ENCODE measurements at regions not wholly inside any gene's neighbourhood (a gene's known extent, or its start where the extent isn't known, plus 50 kb on each side); places are given as distances from the start of the nearest gene placed in this dataset.
"Not testable (repeated sequence)": the region's sequence is repeated elsewhere in the genome, so short reads cannot be mapped to it uniquely, and the experiment has no call there.

DNA sequence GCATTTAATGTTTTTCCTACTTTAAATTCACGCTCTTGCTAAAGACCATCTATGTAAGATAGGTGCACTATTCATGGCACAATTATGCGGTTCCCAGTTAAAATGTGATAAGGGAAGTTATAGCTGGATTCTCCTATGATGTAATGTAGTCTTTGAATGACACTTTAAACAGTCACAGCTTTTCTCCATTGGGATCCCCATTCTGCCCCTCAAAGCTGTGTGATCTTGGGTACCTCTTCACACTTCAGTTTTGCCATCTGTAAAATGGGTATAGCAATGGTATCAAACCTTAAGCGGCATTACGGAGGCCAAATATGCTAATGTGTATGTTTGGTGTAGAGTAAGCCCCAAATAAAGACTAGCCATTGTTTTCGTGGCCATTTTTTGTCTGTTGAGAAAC, 64.7 kb upstream of the ZNF217 start:
- DNase-seq = no peak

DNA sequence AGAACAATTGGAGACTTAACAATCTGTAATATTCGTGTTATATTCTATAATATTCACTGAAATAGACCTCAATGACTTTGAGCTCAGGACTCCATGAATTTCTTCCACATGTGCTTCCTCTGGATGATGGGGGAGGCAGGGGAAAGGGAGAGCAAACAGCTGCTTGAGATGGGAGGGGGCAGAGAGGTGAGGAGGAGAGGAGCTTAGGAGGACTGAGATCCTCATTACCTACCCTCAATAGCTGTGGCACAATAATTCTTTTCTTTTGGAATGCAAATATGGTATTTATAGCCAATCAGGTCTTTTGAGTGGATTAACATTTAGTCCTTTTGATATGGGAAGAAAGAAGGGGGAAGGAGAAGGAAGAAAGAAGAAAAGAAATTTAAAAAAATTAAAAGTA, 64.1 kb upstream of the ZNF217 start:
- no peak for DNase-seq

GRCh38 chr20:53657279-53657678, 63.6 kb upstream of the ZNF217 start:
- no peak for DNase-seq

DNA sequence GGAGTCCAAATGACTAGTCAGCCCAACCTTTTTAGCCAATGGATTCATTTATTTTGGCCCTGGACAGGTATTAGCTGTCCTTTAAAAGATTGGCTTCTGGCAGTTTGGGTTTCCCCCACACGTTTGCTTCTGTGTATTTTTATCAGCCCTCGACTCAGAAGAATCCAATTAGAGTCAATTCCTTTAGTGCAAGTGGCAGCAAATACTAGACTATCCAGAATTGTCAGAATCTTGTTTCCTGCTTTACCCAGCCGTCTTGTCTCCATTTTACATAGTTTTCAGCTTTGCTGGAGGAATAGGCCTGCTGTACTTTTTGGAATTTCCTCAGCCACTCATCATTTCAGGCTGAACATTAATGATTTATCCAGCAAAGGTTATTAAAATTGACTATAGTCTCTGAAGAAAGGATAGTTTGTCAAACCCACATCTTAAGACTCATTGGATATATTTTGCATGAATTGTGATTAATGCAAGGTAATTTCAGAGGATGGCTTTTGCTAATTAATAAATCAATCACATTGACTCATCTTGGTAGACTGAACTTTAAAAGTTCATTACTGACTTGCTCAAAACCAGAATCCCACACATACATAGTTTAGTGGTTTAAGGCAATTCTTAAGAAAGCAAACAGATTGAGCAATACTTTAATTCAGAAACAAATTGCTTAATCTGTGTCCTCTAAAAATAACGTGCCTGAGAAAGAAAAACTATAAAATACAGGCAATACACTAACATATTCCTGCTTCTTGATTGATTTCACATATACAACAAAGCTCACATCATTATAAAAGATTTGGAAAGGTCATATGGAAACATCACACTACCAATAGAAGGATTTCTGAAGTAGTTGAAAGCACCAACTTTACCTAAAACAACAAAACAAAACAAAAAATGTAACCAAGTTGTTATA, 62.9 kb upstream of the ZNF217 start:
- DNase-seq = no peak

DNA sequence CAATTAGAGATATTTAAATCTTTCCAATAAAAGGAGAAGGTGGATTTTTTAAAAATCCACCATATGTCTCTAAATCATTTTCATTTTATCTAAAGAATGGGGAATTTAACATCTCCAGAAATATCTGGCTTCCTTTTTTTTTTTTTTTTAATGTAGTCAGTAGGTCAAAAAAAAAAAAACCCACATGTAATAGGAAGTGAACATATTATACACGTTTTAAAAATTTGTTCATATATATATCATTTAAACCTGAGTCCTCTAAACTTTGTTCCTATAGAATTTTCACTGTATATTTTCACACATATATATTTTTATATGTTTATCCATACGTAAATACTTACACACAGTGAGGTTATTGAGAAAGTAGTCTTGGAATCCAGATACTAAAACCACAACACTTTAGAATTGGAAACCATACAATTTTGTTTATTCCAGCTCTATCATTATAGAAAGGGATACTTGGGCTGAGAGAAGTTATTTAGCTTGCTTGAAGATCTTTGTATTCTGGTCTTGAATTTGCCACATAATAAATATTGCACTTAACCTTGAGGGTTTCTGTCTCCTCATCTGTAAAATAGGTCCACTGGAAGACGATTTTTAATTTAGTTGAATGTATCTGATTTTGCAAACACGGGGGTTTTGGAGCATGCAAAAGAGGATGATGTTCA, 62.1 kb upstream of the ZNF217 start:
- no peak for DNase-seq

- DNase-seq = no peak
These were observed 61.4 kb upstream of the ZNF217 start for GRCh38 chr20:53654932-53655624.

- DNase-seq = not testable (repeated sequence)
These were observed 60.9 kb upstream of the ZNF217 start for GRCh38 chr20:53654521-53654920.

DNA sequence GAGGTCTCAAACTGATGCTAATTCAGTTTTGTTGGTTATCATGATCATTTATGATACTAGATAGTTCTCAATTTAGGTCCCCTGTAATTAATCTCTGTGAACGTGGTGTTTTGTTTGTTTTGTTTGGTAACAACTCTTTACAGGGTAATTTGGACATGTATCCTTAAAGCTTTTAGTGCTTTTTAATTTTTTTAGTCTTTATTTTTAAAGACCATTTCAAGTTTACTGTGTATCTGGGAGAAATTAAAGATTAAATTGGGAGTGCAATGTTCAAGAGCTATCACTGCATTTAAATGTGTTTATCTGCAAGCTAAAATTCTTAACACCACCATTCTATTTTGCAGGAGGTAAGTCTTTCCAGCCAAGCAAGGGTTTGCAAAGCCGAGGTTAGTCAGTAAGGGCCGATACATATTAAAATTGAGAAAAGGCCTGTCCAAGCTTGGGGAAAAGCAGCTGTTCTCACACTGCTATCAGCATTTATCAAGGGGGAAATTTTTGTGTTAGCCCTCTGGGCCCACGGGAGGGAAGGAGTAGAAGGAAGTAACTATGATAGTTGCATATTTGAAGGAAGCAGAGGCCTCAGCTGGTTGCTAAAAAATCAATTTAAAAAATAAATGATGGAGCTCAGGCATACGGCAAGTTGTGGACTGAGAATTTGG, 59.3 kb upstream of the ZNF217 start:
- DNase-seq = no peak

GRCh38 chr20:53652090-53652858, 58.6 kb upstream of the ZNF217 start:
- no peak for DNase-seq

- not testable (repeated sequence) for DNase-seq
These were observed 55.9 kb upstream of the ZNF217 start for GRCh38 chr20:53649493-53649892.

DNA sequence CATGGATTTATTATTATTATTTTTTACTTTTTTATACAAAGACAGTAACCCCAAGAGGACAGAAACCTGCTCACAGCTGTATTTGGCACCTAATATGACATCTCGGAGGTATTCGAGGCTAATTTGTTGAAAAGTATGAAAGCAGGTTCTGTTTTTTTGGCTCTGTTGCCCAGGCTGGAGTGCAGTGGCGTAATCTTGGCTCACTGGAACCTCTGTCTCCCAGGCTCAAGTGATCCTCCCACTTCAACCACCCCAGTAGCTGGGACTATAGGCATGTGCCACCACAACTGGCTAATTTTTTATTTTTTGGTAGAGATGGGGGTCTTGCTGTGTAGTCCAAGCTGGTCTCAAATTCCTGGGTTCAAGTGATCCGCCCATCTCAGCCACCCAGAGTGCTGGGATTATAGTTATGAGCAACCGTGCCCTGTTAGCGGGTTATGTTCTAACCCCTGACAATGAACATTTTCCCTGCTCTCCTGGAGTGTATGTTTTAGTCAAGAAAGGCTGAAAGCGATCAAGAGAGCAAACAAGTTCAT, 53.7 kb upstream of the ZNF217 start:
- no peak for DNase-seq

- no peak for DNase-seq
These were observed 52.9 kb upstream of the ZNF217 start for GRCh38 chr20:53646550-53646949.

DNA sequence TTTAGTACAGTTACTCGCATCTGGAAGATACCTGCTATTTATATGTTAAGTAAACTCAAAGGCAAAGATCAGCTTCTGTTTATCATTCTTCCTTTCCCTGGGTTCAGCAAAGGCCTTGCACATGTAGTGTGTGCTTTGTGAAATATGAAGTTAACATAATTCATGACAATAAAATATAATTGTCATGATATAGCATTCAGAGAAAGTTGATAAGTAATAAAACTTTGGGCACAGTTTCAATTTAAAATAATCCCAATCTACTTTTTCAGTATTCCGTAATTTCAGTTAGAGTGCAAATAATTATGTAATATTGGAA, 51.9 kb upstream of the ZNF217 start:
- DNase-seq = no peak

DNA sequence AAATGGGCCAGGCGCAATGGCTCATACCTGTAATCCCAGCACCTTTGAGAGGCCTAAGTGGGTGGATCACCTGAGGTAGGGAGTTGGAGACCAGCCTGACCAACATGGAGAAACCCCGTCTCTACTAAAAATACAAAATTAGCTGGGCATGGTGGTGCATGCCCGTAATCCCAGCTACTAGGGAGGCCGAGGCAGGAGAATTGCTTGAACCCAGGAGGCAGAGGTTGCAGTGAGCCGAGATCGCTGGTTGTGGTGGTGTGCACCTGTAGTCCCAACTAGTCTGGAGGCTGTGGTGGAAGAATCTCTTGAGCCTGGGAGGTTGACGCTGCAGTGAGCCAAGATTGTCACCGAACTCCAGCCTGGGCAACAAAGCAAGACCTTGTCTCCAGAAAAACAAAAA, 50.5 kb upstream of the ZNF217 start:
- DNase-seq = not testable (repeated sequence)
